ENCODE measurements at regions not wholly inside any gene's neighbourhood (a gene's known extent, or its start where the extent isn't known, plus 50 kb on each side); places are given as distances from the start of the nearest gene placed in this dataset.

DNA sequence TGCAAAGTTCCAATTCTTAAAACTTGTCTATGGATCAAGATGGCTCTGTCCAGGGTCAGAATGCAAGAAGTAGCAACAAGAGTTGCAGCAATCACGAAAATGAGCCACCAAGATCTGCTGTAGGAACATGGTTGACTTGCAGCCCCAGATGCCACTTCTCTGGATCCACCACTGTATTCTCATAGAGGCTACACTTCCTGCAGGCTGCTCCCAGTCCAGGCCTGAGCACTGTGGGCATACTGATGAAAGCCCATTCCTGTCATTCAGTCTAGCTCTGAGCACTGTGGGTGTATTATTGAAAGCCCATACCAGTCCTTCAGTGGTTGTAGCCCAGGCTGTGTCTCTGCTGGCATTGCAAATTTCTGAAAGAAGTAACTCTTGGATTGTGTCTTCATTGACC is 213.9 kb upstream of the AGAP1 start:
- no peak overlapping the region for H3K27ac ChIP-seq (ENCODE audit: insufficient read depth in 1 of 2, low read depth in 1 of 2, low read length in 2 of 2, poor library complexity in 1 of 2, severe bottlenecking in 2 of 2)
- no peak for DNase-seq
- no peaks in the 10 kb centered on the region for H3K4me1 ChIP-seq (ENCODE audit: control extremely low read depth in 1 of 4, control insufficient read depth in 4 of 4, insufficient read depth in 4 of 4, low read length in 3 of 4)
- H3K9me3 ChIP-seq (ENCODE audit: control extremely low read depth in 1 of 5, control insufficient read depth in 4 of 5, insufficient read depth in 2 of 5, low read depth in 1 of 5, low read length in 4 of 5): peaks cover 0 to 36% (median 11%) of the 10 kb centered on the region in 5 experiments
- no peaks in the 10 kb centered on the region for H3K36me3 ChIP-seq (ENCODE audit: control insufficient read depth in 4 of 4, insufficient read depth in 4 of 4, low read length in 3 of 4)
- ChIA-PET CTCF (interaction anchor here (1.4 kb wide), 1 partner anchor 35 kb away, joined by 3 read pairs; no protein-coding TSS in a partner anchor), POLR2A (no interaction called here)
- H3K27me3 ChIP-seq (replicated peaks in 2 of 5; ENCODE audit: control insufficient read depth in 4 of 5, insufficient read depth in 5 of 5, low read length in 4 of 5): peaks cover 2 to 75% (median 30%) of the 10 kb centered on the region in 5 experiments
- 78% methylated on average over 1 of the region's 1 CpG for WGBS (ENCODE audit: insufficient coverage)
- H3K4me3 ChIP-seq (ENCODE audit: control insufficient read depth in 1 of 7, extremely low read depth in 1 of 7, insufficient read depth in 4 of 7, low read depth in 2 of 7, low read length in 6 of 7): no peak overlapping the region

DNA sequence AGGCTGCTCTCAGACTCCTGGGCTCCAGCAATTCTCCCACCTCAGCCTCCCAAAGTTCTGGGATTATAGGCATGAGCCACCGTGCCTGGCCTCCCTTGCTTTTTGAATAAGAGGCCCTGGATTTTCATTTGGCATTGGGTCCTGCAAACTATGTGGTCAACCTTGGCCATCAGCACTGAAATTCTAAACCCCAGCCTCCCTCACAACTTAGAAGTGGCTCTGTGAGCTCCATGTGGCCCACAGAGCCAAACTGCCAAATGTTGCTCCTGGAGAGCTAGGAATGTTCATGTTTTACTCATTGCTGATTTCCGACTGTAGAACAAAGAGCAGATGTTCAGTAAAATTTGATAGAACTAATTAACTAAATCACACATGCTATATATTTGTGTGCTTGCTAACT is 210.6 kb upstream of the AGAP1 start:
- DNase-seq: no peak
- Histone ChIP-seq H3K4me1 (ENCODE audit: control extremely low read depth in 1 of 4, control insufficient read depth in 4 of 4, insufficient read depth in 4 of 4, low read length in 3 of 4) (no peaks in the 10 kb centered on the region), H3K4me3 (ENCODE audit: control insufficient read depth in 1 of 7, extremely low read depth in 1 of 7, insufficient read depth in 4 of 7, low read depth in 2 of 7, low read length in 6 of 7) (no peak overlapping the region), H3K27ac (ENCODE audit: insufficient read depth in 1 of 2, low read depth in 1 of 2, low read length in 2 of 2, poor library complexity in 1 of 2, severe bottlenecking in 2 of 2) (no peak overlapping the region), H3K9me3 (ENCODE audit: control extremely low read depth in 1 of 5, control insufficient read depth in 4 of 5, insufficient read depth in 2 of 5, low read depth in 1 of 5, low read length in 4 of 5) (peaks cover 0 to 29% (median 11%) of the 10 kb centered on the region in 5 experiments), H3K27me3 (replicated peaks in 2 of 5; ENCODE audit: control insufficient read depth in 4 of 5, insufficient read depth in 5 of 5, low read length in 4 of 5) (peaks cover 2 to 75% (median 22%) of the 10 kb centered on the region in 5 experiments), H3K36me3 (ENCODE audit: control insufficient read depth in 4 of 4, insufficient read depth in 4 of 4, low read length in 3 of 4) (no peaks in the 10 kb centered on the region)
- WGBS (ENCODE audit: insufficient coverage): 89% methylated on average over 1 of the region's 2 CpGs
- CTCF ChIA-PET: no interaction called here
- POLR2A ChIA-PET: no interaction called here

DNA sequence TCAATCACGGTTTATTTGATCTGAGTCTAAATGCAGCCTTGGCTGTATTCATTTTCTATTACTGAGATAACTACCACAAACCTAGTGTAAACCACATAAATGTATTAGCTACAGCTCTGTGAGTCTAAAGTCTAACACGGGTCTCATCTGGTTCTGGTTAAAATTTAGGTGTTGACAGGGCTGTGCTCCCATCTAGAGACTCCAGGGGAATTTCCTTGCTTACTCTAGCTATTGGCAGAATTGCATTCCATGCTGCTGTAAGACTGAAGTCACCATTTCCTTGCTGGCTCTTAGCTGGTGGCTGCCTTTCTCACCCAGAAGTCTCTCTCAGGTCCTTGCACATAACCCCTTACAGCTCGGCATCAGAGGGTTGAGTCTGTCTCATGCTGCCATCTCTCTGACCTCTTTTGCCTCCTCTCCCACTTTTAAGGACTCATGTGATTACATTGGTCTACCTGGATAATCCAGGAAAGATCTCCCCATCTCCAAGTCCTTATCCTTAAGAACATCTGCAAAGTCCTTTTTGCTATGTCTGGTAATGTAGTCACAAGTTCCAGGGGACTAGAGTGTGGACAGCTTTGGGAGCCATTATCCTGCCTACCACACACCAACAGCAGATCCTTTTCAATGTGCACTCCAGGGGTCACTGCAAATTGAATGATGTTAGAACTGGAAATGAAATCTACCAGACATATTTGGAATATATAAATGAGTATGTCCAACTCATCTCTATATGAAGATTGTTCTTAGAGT is 207.0 kb upstream of the AGAP1 start:
- Histone ChIP-seq H3K36me3 (ENCODE audit: control insufficient read depth in 4 of 4, insufficient read depth in 4 of 4, low read length in 3 of 4) (no peaks in the 10 kb centered on the region), H3K4me1 (ENCODE audit: control extremely low read depth in 1 of 4, control insufficient read depth in 4 of 4, insufficient read depth in 4 of 4, low read length in 3 of 4) (no peaks in the 10 kb centered on the region), H3K27me3 (replicated peaks in 2 of 5; ENCODE audit: control insufficient read depth in 4 of 5, insufficient read depth in 5 of 5, low read length in 4 of 5) (peaks cover 3 to 54% (median 9%) of the 10 kb centered on the region in 5 experiments), H3K4me3 (ENCODE audit: control insufficient read depth in 1 of 7, extremely low read depth in 1 of 7, insufficient read depth in 4 of 7, low read depth in 2 of 7, low read length in 6 of 7) (no peak overlapping the region), H3K9me3 (ENCODE audit: control extremely low read depth in 1 of 5, control insufficient read depth in 4 of 5, insufficient read depth in 2 of 5, low read depth in 1 of 5, low read length in 4 of 5) (peaks cover 0 to 11% (median 0%) of the 10 kb centered on the region in 5 experiments), H3K27ac (ENCODE audit: insufficient read depth in 1 of 2, low read depth in 1 of 2, low read length in 2 of 2, poor library complexity in 1 of 2, severe bottlenecking in 2 of 2) (no peak overlapping the region)
- WGBS (ENCODE audit: insufficient coverage): 93% methylated on average over 3 of the region's 3 CpGs
- POLR2A ChIA-PET: interaction anchor here (0.6 kb wide), 1 partner anchor 12 kb away, joined by 4 read pairs; no protein-coding TSS in a partner anchor
- CTCF ChIA-PET: interaction anchor here (1.2 kb wide), 1 partner anchor 460 kb away, joined by 4 read pairs; no protein-coding TSS in a partner anchor
- no peak for DNase-seq

DNA sequence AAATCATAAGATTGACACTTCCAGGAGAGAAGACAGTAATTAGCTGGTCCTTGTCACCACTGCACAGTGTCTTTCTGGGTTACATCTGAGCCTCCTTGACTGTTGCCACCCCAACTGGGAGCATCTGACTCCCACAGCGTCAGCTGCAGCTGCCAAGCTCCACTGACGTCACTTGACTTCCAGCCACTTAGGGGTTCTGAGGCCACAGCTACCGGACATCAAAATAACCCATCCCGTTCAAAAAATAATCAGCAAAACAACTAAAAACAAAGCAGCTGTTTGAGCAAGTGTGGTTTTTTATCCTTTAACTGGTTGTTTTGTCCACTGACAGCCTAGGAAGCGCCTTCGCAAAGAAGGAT is 206.5 kb upstream of the AGAP1 start:
- ChIA-PET CTCF (no interaction called here), POLR2A (interaction anchor here (0.6 kb wide), 1 partner anchor 12 kb away, joined by 4 read pairs; no protein-coding TSS in a partner anchor)
- Histone ChIP-seq H3K9me3 (ENCODE audit: control extremely low read depth in 1 of 5, control insufficient read depth in 4 of 5, insufficient read depth in 2 of 5, low read depth in 1 of 5, low read length in 4 of 5) (peaks cover 0 to 9% (median 0%) of the 10 kb centered on the region in 5 experiments), H3K36me3 (ENCODE audit: control insufficient read depth in 4 of 4, insufficient read depth in 4 of 4, low read length in 3 of 4) (no peaks in the 10 kb centered on the region), H3K4me1 (ENCODE audit: control extremely low read depth in 1 of 4, control insufficient read depth in 4 of 4, insufficient read depth in 4 of 4, low read length in 3 of 4) (no peaks in the 10 kb centered on the region), H3K27me3 (replicated peaks in 2 of 5; ENCODE audit: control insufficient read depth in 4 of 5, insufficient read depth in 5 of 5, low read length in 4 of 5) (peaks cover 3 to 54% (median 11%) of the 10 kb centered on the region in 5 experiments), H3K4me3 (ENCODE audit: control insufficient read depth in 1 of 7, extremely low read depth in 1 of 7, insufficient read depth in 4 of 7, low read depth in 2 of 7, low read length in 6 of 7) (no peak overlapping the region), H3K27ac (ENCODE audit: insufficient read depth in 1 of 2, low read depth in 1 of 2, low read length in 2 of 2, poor library complexity in 1 of 2, severe bottlenecking in 2 of 2) (no peak overlapping the region)
- DNase-seq: no peak
- 88% methylated on average over 4 of the region's 6 CpGs for WGBS (ENCODE audit: insufficient coverage)

DNA sequence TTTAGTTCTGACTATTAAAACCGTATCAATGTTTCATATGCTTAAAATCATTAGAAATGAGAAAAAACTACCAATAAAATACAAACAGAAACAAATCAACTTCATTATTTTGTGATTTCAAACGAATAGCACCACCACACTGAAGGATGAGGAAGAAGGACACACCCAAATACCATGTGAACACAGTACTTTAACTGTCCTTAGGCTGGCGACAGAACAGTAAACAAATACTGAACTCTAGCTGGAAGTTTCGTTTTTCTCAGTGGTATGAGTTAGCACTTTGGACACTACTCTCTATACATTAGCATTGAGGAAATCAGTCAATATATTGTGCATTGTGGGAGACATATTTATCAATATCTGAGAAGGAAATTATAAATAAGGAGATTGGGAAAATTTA is 202.4 kb upstream of the AGAP1 start:
- POLR2A ChIA-PET: no interaction called here
- CTCF ChIA-PET: no interaction called here
- 100% methylated on average over 1 of the region's 4 CpGs for WGBS (ENCODE audit: insufficient coverage)
- peaks cover 0 to 4% (median 0%) of the 10 kb centered on the region in 5 experiments for H3K9me3 ChIP-seq (ENCODE audit: control extremely low read depth in 1 of 5, control insufficient read depth in 4 of 5, insufficient read depth in 2 of 5, low read depth in 1 of 5, low read length in 4 of 5)
- no peak overlapping the region for H3K27ac ChIP-seq (ENCODE audit: insufficient read depth in 1 of 2, low read depth in 1 of 2, low read length in 2 of 2, poor library complexity in 1 of 2, severe bottlenecking in 2 of 2)
- no peaks in the 10 kb centered on the region for H3K36me3 ChIP-seq (ENCODE audit: control insufficient read depth in 4 of 4, insufficient read depth in 4 of 4, low read length in 3 of 4)
- no peaks in the 10 kb centered on the region for H3K4me1 ChIP-seq (ENCODE audit: control extremely low read depth in 1 of 4, control insufficient read depth in 4 of 4, insufficient read depth in 4 of 4, low read length in 3 of 4)
- H3K27me3 ChIP-seq (replicated peaks in 2 of 5; ENCODE audit: control insufficient read depth in 4 of 5, insufficient read depth in 5 of 5, low read length in 4 of 5): peaks cover 0 to 48% (median 9%) of the 10 kb centered on the region in 5 experiments
- no peak overlapping the region for H3K4me3 ChIP-seq (ENCODE audit: control insufficient read depth in 1 of 7, extremely low read depth in 1 of 7, insufficient read depth in 4 of 7, low read depth in 2 of 7, low read length in 6 of 7)
- no peak for DNase-seq

DNA sequence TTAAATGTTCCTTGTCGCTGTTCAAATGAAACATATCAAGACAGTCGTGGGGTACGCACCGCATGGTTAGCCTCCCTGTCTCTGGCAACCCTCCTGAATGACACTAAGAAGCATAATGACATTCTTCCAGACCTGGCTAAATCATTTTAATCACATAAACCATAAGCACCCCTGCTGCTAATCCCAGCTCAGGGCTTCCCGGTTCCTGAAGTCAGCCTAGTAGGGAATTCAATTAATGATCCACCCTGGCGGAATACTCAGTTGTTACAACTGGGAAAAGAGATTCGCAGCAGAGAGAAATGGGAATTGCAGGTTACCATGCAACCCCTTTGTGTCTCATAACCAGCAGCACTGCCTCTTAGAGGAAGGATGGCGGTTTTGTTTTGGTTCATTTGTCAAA is 200.8 kb upstream of the AGAP1 start:
- 89% methylated on average over 7 of the region's 8 CpGs for WGBS (ENCODE audit: insufficient coverage)
- H3K27ac ChIP-seq (ENCODE audit: insufficient read depth in 1 of 2, low read depth in 1 of 2, low read length in 2 of 2, poor library complexity in 1 of 2, severe bottlenecking in 2 of 2): no peak overlapping the region
- no peak overlapping the region for H3K4me3 ChIP-seq (ENCODE audit: control insufficient read depth in 1 of 7, extremely low read depth in 1 of 7, insufficient read depth in 4 of 7, low read depth in 2 of 7, low read length in 6 of 7)
- H3K9me3 ChIP-seq (ENCODE audit: control extremely low read depth in 1 of 5, control insufficient read depth in 4 of 5, insufficient read depth in 2 of 5, low read depth in 1 of 5, low read length in 4 of 5): peaks cover 0 to 3% (median 0%) of the 10 kb centered on the region in 5 experiments
- POLR2A ChIA-PET: no interaction called here
- CTCF ChIA-PET: no interaction called here
- H3K27me3 ChIP-seq (replicated peaks in 2 of 5; ENCODE audit: control insufficient read depth in 4 of 5, insufficient read depth in 5 of 5, low read length in 4 of 5): peaks cover 3 to 40% (median 10%) of the 10 kb centered on the region in 5 experiments
- no peaks in the 10 kb centered on the region for H3K36me3 ChIP-seq (ENCODE audit: control insufficient read depth in 4 of 4, insufficient read depth in 4 of 4, low read length in 3 of 4)
- no peak for DNase-seq
- no peaks in the 10 kb centered on the region for H3K4me1 ChIP-seq (ENCODE audit: control extremely low read depth in 1 of 4, control insufficient read depth in 4 of 4, insufficient read depth in 4 of 4, low read length in 3 of 4)

DNA sequence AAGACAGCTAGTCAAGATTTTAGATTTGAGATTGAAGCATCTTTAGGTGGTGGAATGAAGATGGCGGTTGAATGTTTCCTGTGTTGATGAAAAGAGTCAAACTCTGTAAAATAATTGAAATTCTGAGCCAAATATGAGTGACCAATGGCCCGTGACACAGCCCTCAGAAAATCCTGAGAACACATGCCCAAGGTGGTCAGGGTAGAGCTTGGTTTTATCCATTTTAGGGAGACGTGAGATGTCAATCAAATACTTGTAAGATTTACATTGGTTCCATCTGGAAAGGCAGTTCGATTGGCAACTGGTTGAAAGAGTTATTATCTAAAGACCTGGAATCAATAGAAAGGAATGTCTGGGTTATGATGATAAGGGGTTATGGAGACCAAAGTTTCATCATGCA is 198.0 kb upstream of the AGAP1 start:
- ChIA-PET CTCF (no interaction called here), POLR2A (no interaction called here)
- Histone ChIP-seq H3K27me3 (replicated peaks in 2 of 5; ENCODE audit: control insufficient read depth in 4 of 5, insufficient read depth in 5 of 5, low read length in 4 of 5) (peaks cover 3 to 57% (median 17%) of the 10 kb centered on the region in 5 experiments), H3K9me3 (ENCODE audit: control extremely low read depth in 1 of 5, control insufficient read depth in 4 of 5, insufficient read depth in 2 of 5, low read depth in 1 of 5, low read length in 4 of 5) (peaks cover 0 to 3% (median 0%) of the 10 kb centered on the region in 5 experiments), H3K36me3 (ENCODE audit: control insufficient read depth in 4 of 4, insufficient read depth in 4 of 4, low read length in 3 of 4) (no peaks in the 10 kb centered on the region), H3K4me3 (ENCODE audit: control insufficient read depth in 1 of 7, extremely low read depth in 1 of 7, insufficient read depth in 4 of 7, low read depth in 2 of 7, low read length in 6 of 7) (no peak overlapping the region), H3K4me1 (ENCODE audit: control extremely low read depth in 1 of 4, control insufficient read depth in 4 of 4, insufficient read depth in 4 of 4, low read length in 3 of 4) (no peaks in the 10 kb centered on the region), H3K27ac (ENCODE audit: insufficient read depth in 1 of 2, low read depth in 1 of 2, low read length in 2 of 2, poor library complexity in 1 of 2, severe bottlenecking in 2 of 2) (no peak overlapping the region)
- DNase-seq: no peak
- WGBS (ENCODE audit: insufficient coverage): 89% methylated on average over 4 of the region's 4 CpGs

All from common myeloid progenitor, CD34-positive (primary cell).